Sigmoid colon (tissue), 4 donors: ENCODE measurements at regions not wholly inside any gene's neighbourhood (a gene's known extent, or its start where the extent isn't known, plus 50 kb on each side); places are given as distances from the start of the nearest gene placed in this dataset.

Source experiments
- CTCF ChIP-seq, 4 experiments: fragments of 450-650 bp in 3 of 4; fragments of 200-600 bp in 1 of 4; IDR thresholded peaks; one replicate each; pipeline ENCODE4 v1.5.1; 2016 to 2019; ENCODE audit warnings: antibody characterized with exemption in 4 of 4, mild to moderate bottlenecking in 3 of 4, moderate library complexity in 2 of 4
- POLR2A ChIP-seq, 2 donors: fragments of 450-650 bp; IDR thresholded peaks; one replicate each; pipeline ENCODE4 v1.6.1; 2016; ENCODE audit warnings: antibody characterized with exemption in 2 of 2, mild to moderate bottlenecking in 2 of 2, moderate library complexity in 2 of 2
- POLR2AphosphoS5 ChIP-seq, 4 donors: sonication (generic); formaldehyde crosslinking; IDR thresholded peaks; one replicate each; pipeline ENCODE4 v1.6.1; 2017; ENCODE audit warnings: antibody characterized with exemption in 4 of 4

DNA sequence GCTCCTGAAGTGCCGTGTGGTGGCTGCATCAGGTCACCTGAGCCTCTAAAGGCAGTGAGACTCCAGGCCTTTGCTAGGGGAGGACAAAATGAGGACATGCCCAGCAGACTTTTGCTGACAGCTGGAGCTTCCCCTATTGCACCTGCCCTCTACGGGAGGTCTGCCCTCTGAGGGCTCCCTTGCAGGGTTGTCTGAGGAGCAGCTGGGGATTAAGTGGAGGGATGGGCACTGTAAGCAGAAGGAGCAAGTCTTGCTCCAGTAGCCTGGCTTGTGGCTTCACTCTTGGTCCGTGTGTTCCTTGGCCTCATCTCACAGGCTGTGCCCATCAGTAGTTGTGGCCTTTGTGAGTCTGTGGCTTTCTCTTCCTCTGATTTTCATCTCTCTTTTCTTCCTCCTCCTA is 66.9 kb upstream of the NRXN3 start:
- TF ChIP-seq POLR2AphosphoS5 (IDR thresholded peaks at IDR 0.05), result no peak
- TF ChIP-seq CTCF (IDR thresholded peaks at IDR 0.05), result no peak
- TF ChIP-seq POLR2A (IDR thresholded peaks at IDR 0.05), result no peak
